Esophagus mucosa (tissue), 1 donor: ENCODE measurements at regions not wholly inside any gene's neighbourhood (a gene's known extent, or its start where the extent isn't known, plus 50 kb on each side); places are given as distances from the start of the nearest gene placed in this dataset.

ENCODE experiments used
- ATAC-seq: fragments of 200-7000 bp; cut with Tn5 transposase; one replicate; pipeline ENCODE4 v1.9.1; 2020
- donor health status: DM: yes; HTN: yes; CAD: no.

- no peak for ATAC-seq
Observed at GRCh38 chr5:124355928-124356327, 390.5 kb downstream of the ZNF608 start.

- no peak for ATAC-seq
Observed at GRCh38 chr5:124353016-124353415, 393.4 kb downstream of the ZNF608 start.

GRCh38 chr5:124352312-124352711 lies 394.1 kb downstream of the ZNF608 start:
- ATAC-seq: peak; percentile 69

GRCh38 chr5:124349931-124350330 lies 396.5 kb downstream of the ZNF608 start:
- ATAC-seq: peak; percentile 48

- no peak for ATAC-seq
Observed at GRCh38 chr5:124343451-124343867, 403.0 kb downstream of the ZNF608 start.

GRCh38 chr5:124342986-124343385 lies 403.5 kb downstream of the ZNF608 start:
- ATAC-seq: no peak

GRCh38 chr5:124342584-124342983 lies 403.9 kb downstream of the ZNF608 start:
- ATAC-seq: no peak

- ATAC-seq: no peak
Observed at GRCh38 chr5:124342027-124342471, 404.4 kb downstream of the ZNF608 start.

GRCh38 chr5:124341066-124341858 lies 405.2 kb downstream of the ZNF608 start:
- ATAC-seq: no peak

- ATAC-seq: no peak
Observed at GRCh38 chr5:124337996-124338395, 408.4 kb downstream of the ZNF608 start.

GRCh38 chr5:124333298-124333979 lies 413.0 kb downstream of the ZNF608 start:
- no peak for ATAC-seq

- ATAC-seq: no peak
Observed at GRCh38 chr5:124332273-124332672, 414.2 kb downstream of the ZNF608 start.

GRCh38 chr5:124330595-124331220 lies 415.7 kb downstream of the ZNF608 start:
- no peak for ATAC-seq

- ATAC-seq: no peak
Observed at GRCh38 chr5:124328201-124328600, 418.2 kb downstream of the ZNF608 start.

GRCh38 chr5:124318661-124319060 lies 427.8 kb downstream of the ZNF608 start:
- ATAC-seq: no peak

- ATAC-seq: no peak
Observed at GRCh38 chr5:124317451-124317850, 429.0 kb downstream of the ZNF608 start.

- ATAC-seq: peak; percentile 44
Observed at GRCh38 chr5:124315741-124316415, 430.6 kb downstream of the ZNF608 start.

- ATAC-seq: peak; percentile 63
Observed at GRCh38 chr5:124310453-124310852, 436.0 kb downstream of the ZNF608 start.

- ATAC-seq: no peak
Observed at GRCh38 chr5:124309241-124309980, 437.0 kb downstream of the ZNF608 start.

GRCh38 chr5:124303366-124303765 lies 443.1 kb downstream of the ZNF608 start:
- ATAC-seq: no peak

GRCh38 chr5:124302533-124302932 lies 443.9 kb downstream of the ZNF608 start:
- no peak for ATAC-seq

GRCh38 chr5:124301850-124302249 lies 444.6 kb downstream of the ZNF608 start:
- ATAC-seq: no peak
